ENCODE measurements at regions not wholly inside any gene's neighbourhood (a gene's known extent, or its start where the extent isn't known, plus 50 kb on each side); places are given as distances from the start of the nearest gene placed in this dataset.

- no peaks in the 10 kb centered on the region for H3K27me3 ChIP-seq (ENCODE audit: insufficient read depth, low read depth)
- no peak overlapping the region for H3K9ac ChIP-seq
- no peaks in the 10 kb centered on the region for H3K36me3 ChIP-seq (ENCODE audit: insufficient read depth)
- no peaks in the 10 kb centered on the region for H4K20me1 ChIP-seq (ENCODE audit: insufficient read depth)
- no peak overlapping the region for H3K27ac ChIP-seq
- no peaks in the 10 kb centered on the region for H3K4me1 ChIP-seq (ENCODE audit: low read depth, poor library complexity, severe bottlenecking)
- H3K79me2 ChIP-seq (ENCODE audit: insufficient read depth, low read depth): no peaks in the 10 kb centered on the region
- H3K4me2 ChIP-seq: no peak overlapping the region
- no peak overlapping the region for H2AFZ ChIP-seq (ENCODE audit: low read depth)
- H3K4me3 ChIP-seq (IDR thresholded peaks at IDR 0.05; ENCODE audit: insufficient read depth, low read depth, low read length): no peak overlapping the region
- TF ChIP-seq, protein P1, sequence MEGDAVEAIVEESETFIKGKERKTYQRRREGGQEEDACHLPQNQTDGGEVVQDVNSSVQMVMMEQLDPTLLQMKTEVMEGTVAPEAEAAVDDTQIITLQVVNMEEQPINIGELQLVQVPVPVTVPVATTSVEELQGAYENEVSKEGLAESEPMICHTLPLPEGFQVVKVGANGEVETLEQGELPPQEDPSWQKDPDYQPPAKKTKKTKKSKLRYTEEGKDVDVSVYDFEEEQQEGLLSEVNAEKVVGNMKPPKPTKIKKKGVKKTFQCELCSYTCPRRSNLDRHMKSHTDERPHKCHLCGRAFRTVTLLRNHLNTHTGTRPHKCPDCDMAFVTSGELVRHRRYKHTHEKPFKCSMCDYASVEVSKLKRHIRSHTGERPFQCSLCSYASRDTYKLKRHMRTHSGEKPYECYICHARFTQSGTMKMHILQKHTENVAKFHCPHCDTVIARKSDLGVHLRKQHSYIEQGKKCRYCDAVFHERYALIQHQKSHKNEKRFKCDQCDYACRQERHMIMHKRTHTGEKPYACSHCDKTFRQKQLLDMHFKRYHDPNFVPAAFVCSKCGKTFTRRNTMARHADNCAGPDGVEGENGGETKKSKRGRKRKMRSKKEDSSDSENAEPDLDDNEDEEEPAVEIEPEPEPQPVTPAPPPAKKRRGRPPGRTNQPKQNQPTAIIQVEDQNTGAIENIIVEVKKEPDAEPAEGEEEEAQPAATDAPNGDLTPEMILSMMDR (conservative IDR thresholded peaks at IDR 0.05; ENCODE audit: low read depth, low read length): no peak
Observed at GRCh38 chr10:14448197-14448990, 117.7 kb upstream of the FRMD4A start.

DNA sequence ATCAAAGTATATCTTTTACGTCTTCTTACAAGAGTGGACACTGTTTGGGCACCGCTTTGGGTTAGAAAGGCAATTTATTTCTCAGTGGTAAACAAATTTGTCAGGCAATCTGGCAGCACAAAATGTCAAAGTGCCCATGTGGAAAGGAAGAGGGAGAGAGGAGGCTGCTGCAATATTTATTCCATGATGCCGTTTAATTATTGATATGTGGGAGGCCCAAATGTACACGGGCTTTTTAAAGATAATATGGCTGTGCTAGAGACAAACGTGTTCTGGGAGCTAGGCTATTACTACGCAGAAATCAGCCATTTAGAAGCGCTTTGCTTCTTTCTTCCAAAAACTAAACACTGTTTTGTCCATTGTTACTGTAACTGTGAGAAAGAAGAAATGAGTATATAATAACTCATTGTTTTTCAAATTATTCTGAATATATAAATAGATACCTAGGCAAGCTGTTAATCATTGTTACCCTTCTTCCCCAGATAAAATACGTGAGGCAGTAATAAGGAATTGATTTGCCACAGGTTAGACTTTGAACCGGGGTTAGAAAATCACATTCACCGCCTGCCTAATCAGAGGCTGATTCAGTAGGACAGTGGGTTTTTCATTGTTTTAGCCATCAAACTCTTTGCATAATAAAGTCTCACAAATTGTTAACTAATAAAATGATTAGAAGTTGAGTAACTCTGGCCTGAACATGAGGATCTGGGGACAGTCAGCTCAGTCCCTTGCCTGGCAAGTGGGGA is 116.5 kb upstream of the FRMD4A start:
- Histone ChIP-seq H3K79me2 (ENCODE audit: insufficient read depth, low read depth) (no peaks in the 10 kb centered on the region), H3K4me3 (IDR thresholded peaks at IDR 0.05; ENCODE audit: insufficient read depth, low read depth, low read length) (no peak overlapping the region)
- TF ChIP-seq, protein P1 (conservative IDR thresholded peaks at IDR 0.05; ENCODE audit: low read depth, low read length): no peak

GRCh38 chr10:14439451-14440259 is 108.9 kb upstream of the FRMD4A start:
- H3K27me3 ChIP-seq (ENCODE audit: insufficient read depth, low read depth): no peaks in the 10 kb centered on the region
- no peak overlapping the region for H3K4me3 ChIP-seq (IDR thresholded peaks at IDR 0.05; ENCODE audit: insufficient read depth, low read depth, low read length)
- TF ChIP-seq, protein P1 (conservative IDR thresholded peaks at IDR 0.05; ENCODE audit: low read depth, low read length): no peak
- H3K4me1 ChIP-seq (ENCODE audit: low read depth, poor library complexity, severe bottlenecking): no peaks in the 10 kb centered on the region
- H3K27ac ChIP-seq: no peak overlapping the region
- H3K36me3 ChIP-seq (ENCODE audit: insufficient read depth): no peaks in the 10 kb centered on the region
- no peaks in the 10 kb centered on the region for H3K79me2 ChIP-seq (ENCODE audit: insufficient read depth, low read depth)
- no peak overlapping the region for H2AFZ ChIP-seq (ENCODE audit: low read depth)
- H3K9ac ChIP-seq: no peak overlapping the region
- no peaks in the 10 kb centered on the region for H4K20me1 ChIP-seq (ENCODE audit: insufficient read depth)
- no peak overlapping the region for H3K4me2 ChIP-seq

More for the DNA sequence above, 116.5 kb upstream of the FRMD4A start:
- no peak overlapping the region for H3K9ac ChIP-seq
- H2AFZ ChIP-seq (ENCODE audit: low read depth): no peak overlapping the region
- H3K27me3 ChIP-seq (ENCODE audit: insufficient read depth, low read depth): no peaks in the 10 kb centered on the region
- no peaks in the 10 kb centered on the region for H3K36me3 ChIP-seq (ENCODE audit: insufficient read depth)
- H3K4me2 ChIP-seq: no peak overlapping the region
- H3K27ac ChIP-seq: no peak overlapping the region
- H4K20me1 ChIP-seq (ENCODE audit: insufficient read depth): no peaks in the 10 kb centered on the region
- no peaks in the 10 kb centered on the region for H3K4me1 ChIP-seq (ENCODE audit: low read depth, poor library complexity, severe bottlenecking)

GRCh38 chr10:14438576-14438975 is 107.9 kb upstream of the FRMD4A start:
- Histone ChIP-seq H3K36me3 (ENCODE audit: insufficient read depth) (no peaks in the 10 kb centered on the region), H3K27me3 (ENCODE audit: insufficient read depth, low read depth) (no peaks in the 10 kb centered on the region), H3K4me2 (no peak overlapping the region), H3K27ac (no peak overlapping the region), H3K9ac (no peak overlapping the region), H3K4me1 (ENCODE audit: low read depth, poor library complexity, severe bottlenecking) (no peaks in the 10 kb centered on the region), H3K4me3 (IDR thresholded peaks at IDR 0.05; ENCODE audit: insufficient read depth, low read depth, low read length) (no peak overlapping the region), H2AFZ (ENCODE audit: low read depth) (no peak overlapping the region), H3K79me2 (ENCODE audit: insufficient read depth, low read depth) (no peaks in the 10 kb centered on the region), H4K20me1 (ENCODE audit: insufficient read depth) (no peaks in the 10 kb centered on the region)
- TF ChIP-seq, protein P1 (conservative IDR thresholded peaks at IDR 0.05; ENCODE audit: low read depth, low read length): no peak

Measured in KMS-11 (cell line).